Gastroesophageal sphincter (tissue), 3 donors: ENCODE measurements at regions not wholly inside any gene's neighbourhood (a gene's known extent, or its start where the extent isn't known, plus 50 kb on each side); places are given as distances from the start of the nearest gene placed in this dataset.

Experiments used
- EP300 ChIP-seq: sonication (generic); formaldehyde crosslinking; IDR thresholded peaks from one replicate; pipeline ENCODE4 v1.6.1; 2017; ENCODE audit warnings: antibody characterized with exemption, mild to moderate bottlenecking
- POLR2A ChIP-seq, 2 donors: fragments of 450-650 bp; IDR thresholded peaks; one replicate each; pipeline ENCODE4 v1.6.1; 2017; ENCODE audit warnings: antibody characterized with exemption in 2 of 2, mild to moderate bottlenecking in 2 of 2, moderate library complexity in 1 of 2
- POLR2AphosphoS5 ChIP-seq: sonication (generic); formaldehyde crosslinking; IDR thresholded peaks from one replicate; pipeline ENCODE4 v1.6.1; 2017; ENCODE audit warnings: antibody characterized with exemption
- TF ChIP-seq, protein P1 (sequence below), 4 experiments: fragments of 200-600 bp in 2 of 4; fragments of 450-650 bp in 2 of 4; sonication (generic) in 1 of 4; IDR thresholded peaks; one replicate each; pipeline ENCODE4 v1.5.1; 2017 to 2019; ENCODE audit warnings: antibody characterized with exemption in 4 of 4, mild to moderate bottlenecking in 2 of 4, moderate library complexity in 2 of 4

DNA sequence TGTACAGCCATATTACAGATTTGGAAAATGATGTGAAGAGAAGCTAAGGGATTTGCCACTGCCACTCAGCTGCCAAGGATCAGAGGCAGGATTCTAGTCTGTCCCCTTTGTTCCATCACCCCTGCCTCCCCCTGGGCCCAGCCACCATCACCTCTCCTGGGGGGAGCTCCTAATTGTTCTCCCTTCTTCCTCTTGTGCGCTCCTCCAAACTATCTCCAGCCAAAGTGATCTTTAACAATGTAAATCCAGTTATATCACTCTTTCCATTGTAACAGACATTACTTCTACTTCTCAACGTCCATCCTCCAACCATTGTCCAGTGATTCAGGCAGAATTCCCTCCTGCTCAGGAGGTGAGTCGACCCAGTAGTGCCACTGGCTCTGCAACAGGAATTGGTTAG lies 164.1 kb downstream of the PLPP3 start:
- TF ChIP-seq, protein P1, sequence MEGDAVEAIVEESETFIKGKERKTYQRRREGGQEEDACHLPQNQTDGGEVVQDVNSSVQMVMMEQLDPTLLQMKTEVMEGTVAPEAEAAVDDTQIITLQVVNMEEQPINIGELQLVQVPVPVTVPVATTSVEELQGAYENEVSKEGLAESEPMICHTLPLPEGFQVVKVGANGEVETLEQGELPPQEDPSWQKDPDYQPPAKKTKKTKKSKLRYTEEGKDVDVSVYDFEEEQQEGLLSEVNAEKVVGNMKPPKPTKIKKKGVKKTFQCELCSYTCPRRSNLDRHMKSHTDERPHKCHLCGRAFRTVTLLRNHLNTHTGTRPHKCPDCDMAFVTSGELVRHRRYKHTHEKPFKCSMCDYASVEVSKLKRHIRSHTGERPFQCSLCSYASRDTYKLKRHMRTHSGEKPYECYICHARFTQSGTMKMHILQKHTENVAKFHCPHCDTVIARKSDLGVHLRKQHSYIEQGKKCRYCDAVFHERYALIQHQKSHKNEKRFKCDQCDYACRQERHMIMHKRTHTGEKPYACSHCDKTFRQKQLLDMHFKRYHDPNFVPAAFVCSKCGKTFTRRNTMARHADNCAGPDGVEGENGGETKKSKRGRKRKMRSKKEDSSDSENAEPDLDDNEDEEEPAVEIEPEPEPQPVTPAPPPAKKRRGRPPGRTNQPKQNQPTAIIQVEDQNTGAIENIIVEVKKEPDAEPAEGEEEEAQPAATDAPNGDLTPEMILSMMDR (IDR thresholded peaks at IDR 0.05): no peak
- TF ChIP-seq POLR2AphosphoS5 (no peak), POLR2A (IDR thresholded peaks at IDR 0.05) (no peak), EP300 (no peak)
